NCI-H1436 treated with DMSO at 0.1 percent for 48 hours (cell line): ENCODE measurements at regions not wholly inside any gene's neighbourhood (a gene's known extent, or its start where the extent isn't known, plus 50 kb on each side); places are given as distances from the start of the nearest gene placed in this dataset.
"Not testable (repeated sequence)": the region's sequence is repeated elsewhere in the genome, so short reads cannot be mapped to it uniquely, and the experiment has no call there.

Experiments used
- DNase-seq: peaks from one replicate; lab custom pipeline; 2025; lab: John Stamatoyannopoulos, UW

DNA sequence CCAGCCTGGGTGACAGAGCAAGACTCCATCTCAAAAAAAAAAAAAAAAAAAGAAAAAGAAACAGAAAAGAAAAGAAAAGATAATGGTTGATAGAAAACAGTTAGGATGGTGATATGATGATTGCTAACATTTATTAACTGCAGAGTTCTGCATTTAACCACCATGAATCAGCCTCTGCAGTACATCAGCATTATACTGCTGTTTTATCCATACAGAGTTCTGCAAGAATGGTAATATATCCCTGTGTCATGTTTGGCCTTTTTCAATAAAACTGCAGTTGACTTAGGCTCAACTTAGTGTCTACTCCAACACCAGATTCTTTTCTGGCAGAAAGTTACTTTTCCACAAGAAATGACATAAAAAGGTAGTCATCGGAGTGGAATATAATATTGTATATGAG, 62.6 kb downstream of the DUSP6 start:
- DNase-seq = no peak

DNA sequence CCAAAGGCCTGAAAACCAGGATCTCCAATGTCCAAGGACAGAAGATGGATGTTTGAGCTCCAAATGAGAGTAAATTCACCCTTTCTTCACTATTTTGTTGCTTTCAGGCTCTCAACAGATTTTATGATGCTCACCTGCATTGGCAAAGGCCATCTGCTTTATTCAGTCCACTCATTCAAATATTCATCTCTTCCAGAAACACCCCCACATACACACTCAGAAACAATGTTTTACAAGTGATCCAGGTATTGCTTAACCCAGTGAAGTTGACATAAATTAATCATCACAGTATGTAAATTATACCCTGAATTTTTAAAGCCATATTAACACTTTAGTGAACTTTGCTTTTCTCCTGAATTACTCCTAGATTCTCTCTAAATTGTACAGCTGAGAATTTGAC, 63.3 kb downstream of the DUSP6 start:
- DNase-seq = no peak

DNA sequence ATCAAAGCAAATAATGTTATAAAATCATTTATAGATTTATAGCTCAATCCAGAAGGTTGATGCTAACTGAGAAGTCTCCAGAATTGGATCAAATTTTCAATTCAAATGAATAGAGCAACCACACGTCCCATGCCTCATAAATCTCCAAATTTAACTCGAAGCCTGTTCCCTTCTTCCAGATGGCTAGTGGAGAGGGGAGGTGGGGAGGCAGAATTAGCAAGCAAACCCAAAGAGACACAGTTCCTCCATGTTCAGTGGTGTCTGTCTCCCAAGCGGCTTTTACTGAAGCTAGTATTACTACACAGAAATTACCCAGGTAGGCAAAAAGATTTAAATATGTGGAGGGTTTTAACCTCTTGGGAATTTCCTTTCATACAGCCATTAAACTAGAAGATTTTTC, 65.8 kb downstream of the DUSP6 start:
- DNase-seq = no peak

DNA sequence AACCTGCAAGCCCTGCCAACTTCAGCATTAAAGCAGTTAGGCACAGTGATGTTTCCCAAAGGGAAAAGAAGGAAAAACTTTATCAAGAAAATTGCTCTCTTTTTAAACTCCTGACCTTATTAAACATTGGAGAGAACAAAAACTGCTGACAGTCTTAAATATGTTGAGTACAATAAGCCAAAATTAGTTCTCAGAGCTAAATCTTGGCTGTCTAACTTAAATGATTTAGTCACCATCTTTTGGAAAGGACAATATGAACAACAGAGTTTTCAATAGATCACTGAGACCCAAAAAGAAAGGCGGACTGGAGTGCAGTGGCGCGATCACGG, 70.8 kb downstream of the DUSP6 start:
- no peak for DNase-seq

DNA sequence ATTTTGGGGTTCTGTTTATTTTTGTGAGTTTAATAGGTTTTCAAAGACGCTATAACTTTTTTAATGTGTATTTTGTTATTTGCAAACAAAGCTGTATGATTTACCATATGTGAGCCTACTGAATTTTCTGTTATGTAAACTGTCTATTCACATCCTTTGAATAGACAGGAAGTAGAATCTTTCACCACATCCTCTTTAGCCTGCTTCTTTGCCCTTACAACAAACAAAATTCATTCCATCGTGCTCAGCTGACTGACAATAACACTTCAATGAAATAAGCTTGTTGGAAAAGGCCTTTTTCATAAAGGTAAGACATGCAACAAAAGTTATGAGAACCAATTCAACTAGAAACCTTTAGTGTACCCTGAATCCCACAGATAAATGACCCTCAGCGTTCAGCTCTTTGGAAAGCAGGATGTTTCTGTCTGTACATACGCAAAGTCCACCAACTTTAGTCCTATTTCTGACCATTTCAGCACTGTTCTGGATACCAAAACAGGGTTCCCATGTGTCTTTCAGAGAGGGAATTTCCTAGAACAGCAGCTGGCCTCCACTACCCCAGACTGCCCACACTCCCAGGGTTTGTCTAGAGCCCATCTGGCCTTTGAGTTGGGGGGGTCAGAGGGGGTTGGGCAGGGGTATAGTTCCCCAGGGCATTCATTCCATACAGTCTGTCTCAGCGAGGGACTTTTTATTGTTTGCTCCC, 71.3 kb downstream of the DUSP6 start:
- DNase-seq = no peak

DNA sequence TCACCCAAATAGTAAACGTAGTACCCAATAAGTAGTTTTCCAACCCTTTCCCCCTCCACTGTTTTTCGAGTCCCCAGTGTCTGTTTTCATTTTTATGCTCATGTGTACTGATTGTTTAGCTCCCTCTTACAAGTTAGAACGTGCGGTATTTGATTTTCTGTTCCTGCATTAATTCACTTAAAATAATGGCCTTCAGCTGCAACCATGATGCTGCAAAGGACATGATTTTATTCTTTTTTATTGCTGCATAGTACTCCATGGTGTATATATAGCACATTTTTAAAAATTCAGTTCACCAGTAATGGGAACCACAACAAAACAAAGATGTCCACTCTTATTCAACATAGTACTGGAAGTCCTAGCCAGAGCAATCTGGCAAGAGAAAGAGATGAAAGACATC, 72.8 kb downstream of the DUSP6 start:
- DNase-seq = no peak

DNA sequence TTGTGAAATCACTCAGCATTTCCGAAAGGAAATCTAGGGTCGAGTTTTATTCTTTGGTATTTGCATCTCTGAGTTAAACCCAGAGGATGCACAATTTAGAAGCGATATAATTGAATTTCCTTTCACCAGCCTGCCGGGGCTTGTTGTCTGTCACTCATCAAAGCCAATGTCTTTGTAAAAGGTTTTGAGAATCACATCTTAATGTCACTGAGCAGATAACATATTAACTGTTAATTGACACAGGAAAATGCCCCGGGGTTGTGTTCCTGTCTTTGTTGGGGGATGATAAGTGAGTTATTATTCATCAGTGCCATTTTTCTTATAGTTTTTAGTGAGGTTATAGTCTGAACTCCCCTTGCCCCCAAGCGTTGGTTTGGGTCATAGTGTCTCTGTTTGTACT, 73.4 kb downstream of the DUSP6 start:
- DNase-seq = no peak

DNA sequence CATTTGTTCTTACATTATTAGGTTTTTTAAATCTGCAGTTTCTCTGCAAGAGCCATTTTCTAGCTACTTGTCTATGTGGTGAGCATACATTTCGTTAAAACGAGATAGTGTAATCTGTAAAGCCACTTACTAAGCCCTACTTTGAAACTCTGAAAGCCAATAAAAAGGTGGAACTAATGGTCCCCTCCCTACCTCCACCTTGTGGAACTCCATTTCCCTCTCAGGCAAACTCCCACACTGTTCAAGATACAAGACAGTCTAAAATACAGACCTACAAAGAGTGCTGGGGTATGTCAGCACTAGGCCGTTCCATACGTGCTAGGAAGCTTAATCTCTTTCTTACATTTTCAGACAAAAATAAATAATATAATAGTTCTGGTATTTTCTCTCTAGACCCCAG, 74.1 kb downstream of the DUSP6 start:
- DNase-seq = no peak

DNA sequence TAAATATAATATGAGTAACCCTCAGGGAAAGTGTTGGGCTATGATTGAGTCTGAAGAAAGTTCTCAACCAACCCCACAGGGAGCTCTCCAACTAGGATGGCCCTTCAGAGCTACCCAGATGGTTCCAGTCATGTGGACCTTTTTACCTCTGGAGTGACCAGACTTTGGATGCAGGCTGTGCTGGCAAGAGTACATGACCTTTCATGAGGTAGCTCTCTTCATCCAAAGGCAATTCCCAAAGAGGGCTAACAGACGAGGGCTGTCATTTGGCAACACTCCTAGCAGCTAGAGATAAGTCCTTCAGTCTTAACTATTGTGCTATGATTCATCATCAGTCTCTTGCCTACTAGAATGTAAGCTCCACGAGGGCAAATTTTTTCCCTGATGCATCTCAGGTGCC, 75.4 kb downstream of the DUSP6 start:
- DNase-seq = no peak

DNA sequence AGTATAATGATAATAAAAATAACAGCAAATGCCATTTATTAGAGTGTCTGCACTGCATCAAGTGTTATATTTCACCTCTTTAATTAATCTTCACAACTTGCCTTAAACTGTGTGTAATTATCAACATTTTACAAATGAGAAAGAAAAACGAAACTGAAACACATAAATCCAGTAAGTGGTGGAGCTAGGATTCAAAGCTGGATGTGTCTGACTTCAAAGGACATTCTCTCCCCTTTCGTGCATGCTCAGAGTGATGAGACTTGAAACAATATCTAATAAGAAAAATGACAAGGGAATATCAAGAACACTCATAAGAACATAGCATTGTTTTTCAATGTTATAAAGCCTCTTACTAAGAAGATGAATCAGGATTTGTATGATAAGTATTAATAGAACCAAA, 78.8 kb downstream of the DUSP6 start:
- DNase-seq = no peak

DNA sequence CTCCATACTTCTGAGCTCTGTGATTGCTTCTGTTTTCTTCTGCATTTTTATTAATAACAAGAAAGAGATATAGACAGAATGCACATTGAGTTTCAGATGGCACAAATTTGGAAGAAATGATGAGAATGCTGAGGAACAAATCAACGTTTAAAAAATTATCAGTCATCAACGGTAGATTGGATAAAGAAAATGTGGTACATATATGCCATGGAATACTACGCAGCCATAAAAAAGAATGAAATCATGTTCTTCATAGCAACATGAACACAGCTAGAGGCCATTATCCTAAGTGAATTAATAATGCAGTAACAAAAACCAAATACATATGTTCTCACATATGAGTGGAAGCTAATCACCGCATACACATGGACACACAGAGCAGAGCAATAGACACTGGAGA, 81.8 kb downstream of the DUSP6 start:
- no peak for DNase-seq

DNA sequence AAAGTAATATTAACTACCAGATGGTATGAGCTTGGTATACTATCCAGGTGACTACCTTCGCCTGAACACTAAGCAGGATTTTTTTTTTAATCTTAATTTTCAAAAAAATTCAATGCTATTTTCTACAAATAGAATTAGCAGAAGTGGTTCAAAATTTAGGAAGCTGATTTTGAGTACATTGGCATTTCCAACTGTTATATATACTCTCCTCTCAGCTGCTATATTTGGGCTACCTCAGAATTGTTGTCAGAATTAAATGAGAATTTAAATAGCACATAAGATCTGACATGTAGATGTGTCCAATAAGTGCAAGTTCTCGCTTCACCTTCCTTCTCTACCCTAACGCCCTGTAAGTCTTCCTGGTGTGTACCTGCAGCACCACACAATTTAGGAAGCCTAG, 83.1 kb downstream of the DUSP6 start:
- no peak for DNase-seq

DNA sequence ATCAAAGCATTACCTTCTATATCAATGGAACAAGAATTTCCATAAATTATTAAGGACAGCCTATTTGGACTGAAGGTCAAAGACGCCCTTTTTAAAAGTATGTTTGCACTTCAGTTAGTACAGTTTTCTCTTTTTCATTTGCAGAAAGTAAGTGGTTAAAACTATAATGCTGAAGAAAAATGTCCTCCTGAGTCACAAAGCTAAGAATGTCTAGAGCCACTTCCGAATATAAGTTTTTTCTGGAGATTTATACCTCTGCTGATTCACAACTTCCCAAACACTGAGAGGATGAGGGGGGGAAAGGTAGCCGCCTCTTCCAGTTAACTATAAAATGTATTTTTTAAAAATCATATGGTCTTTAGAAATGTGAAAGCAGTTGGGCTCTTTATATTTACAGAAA, 84.9 kb downstream of the DUSP6 start:
- DNase-seq = no peak

DNA sequence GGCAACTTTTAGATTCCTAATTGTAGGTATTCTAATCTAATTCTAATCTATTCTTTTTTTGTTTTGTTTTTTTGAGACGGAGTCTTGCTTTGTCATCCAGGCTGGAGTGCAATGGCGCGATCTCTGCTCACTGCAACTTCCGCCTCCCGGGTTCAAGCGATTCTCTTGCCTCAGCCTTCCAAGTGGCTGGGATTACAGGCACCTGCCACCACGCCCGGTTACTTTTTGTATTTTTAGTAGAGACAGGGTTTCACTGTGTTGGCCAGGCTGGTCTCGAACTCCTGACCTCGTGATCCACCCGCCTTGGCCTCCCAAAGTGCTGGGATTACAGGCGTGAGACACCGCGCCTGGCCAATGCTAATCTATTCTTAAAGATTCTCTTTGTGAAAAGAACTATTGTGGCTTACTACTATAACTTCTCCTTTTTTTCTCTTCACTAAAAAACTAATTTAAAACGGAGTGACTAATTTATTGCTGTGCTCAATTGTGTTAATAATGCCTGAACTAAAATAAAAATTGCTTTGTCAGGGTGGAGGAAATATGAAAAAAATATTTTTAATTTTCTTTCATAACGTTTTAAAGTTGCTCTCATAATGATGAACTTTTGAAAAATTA, 85.6 kb downstream of the DUSP6 start:
- DNase-seq = not testable (repeated sequence)

DNA sequence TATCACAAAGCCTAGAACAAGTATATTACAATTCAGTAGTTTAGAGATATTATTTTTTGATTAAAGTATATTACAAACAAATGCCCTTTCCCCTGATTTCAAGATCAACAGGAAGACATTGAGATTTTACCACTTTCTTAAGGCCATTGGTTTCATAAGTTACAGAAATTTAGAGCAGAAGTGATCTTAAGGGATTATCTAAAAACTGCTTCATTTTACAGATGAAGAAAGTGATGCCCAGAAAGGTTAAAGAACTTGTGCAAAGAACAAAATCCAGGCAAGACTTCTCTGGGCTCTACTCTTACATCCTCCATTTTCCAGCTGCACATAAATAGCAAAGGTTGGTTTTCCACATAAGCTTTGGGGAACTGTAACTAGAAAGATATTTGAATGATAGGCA, 87.5 kb downstream of the DUSP6 start:
- no peak for DNase-seq

DNA sequence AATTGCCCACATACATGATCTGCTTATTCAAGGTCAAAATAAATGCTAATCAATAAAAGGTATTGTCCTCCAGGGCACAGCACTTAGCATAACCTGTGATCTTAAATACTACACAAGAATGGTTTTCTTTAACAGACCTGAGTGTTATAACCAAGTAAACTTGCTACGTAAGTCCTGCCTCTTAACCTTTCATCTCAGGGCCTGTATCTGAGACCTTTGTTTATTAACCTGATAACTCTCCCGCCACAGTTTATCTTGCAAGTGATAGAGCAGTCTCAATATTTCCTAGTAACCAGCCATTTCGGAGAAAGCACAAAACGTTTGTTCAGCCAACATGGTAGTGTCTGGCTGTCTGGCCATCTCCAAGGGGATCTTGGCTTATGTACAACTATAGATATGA, 88.4 kb downstream of the DUSP6 start:
- no peak for DNase-seq

DNA sequence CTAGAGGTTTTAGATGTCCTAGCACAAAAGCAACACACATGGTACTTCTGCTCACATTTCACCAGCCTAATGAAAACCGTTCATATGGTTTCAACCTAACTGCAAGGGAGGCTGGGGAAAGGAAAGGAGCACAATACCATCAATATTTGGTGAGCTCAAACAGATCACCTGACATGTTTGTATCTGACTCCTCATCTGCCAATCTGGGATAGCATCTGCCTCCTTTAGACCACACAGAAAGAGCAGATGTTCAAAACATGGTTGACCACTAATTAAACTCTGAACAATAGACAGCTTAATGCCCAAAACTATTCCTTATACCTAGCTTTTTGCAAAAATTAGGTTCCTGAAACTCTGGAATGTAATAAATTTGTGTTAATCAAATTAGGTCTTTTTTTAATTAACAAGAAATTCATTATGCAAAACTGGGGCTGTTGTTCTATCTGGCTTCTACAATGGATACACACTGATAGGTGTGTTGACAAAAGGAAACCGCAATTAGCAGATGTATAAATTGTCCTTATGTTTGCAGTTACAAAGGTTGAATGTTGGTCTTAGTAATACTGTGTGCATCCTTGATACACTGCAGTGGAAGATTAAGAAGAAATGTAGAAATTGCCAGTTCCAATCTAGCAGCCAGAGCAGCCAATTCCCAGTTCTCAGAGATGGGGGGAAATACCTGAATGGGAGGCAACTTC, 89.3 kb downstream of the DUSP6 start:
- no peak for DNase-seq

DNA sequence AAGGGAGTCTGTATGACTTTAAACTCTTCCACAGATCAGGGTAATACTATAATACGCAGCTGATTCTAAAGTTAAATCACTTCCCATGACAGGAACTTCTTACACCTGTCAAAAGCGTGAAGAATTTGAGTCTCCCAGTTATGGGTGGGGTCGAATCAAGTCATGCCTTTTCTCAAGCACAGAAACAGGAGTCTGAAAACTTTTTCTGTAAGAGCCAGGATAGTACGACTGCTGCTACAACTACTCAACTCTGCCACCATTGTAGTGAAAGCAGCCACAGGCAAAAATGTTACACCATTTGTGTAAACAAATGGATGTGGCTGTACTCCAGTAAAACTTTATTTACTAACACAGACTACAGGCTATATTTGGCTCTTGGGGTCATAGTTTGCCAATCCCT, 90.3 kb downstream of the DUSP6 start:
- DNase-seq = no peak

DNA sequence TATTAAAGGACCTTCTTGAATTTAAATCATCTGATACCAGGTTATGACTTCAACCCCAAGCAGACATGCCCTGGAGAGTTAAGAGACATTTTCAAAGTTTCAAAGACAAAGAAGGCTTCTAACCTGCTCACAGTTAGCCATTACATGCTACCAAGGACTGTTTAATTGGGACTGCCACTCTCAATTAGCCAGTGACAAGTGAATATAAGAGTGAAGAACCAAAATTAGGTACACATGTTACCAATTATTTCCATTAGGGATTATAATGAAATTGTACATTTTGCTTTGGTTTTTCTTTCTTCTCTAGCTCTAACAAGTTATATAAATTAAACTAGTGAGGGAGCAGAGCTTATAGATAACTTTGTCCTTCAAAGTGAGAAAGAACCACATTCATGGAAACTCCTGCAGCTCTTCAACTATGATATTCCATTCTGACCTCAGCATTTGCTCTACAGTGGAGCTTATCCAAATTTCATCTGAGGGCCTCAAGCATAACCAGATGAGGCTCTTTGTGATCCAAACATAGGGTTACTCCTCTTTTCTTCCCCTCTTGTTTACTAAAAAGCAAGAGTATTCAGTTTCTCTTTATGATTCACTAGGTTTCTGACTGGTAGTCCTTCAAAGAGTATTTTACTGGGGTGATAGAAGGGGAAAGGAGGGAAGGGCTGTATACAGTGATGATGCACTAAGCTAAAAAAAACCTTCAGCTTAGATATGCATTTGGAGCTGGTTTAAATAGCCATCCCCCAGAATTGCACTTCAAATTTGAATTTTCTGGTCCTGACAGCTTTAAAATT, 91.3 kb downstream of the DUSP6 start:
- no peak for DNase-seq

DNA sequence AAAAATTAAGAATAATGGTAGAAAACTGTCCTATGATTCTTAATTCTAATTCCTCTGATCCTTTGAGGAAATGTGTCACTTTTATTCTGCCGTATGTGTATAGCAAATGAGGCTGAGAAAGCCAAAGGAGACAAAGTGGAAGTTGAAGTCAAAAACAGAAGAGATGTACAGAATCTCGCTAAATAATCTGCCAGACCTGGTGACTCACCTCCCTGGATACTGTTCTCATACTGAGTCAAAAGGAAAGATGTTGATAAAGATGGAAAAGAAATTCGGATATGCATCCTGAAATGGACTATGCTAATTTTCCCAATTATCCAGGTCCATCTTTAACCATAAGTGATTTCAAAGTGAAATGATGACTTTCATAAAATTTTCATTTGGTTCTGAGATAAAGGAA, 92.5 kb downstream of the DUSP6 start:
- DNase-seq = no peak

DNA sequence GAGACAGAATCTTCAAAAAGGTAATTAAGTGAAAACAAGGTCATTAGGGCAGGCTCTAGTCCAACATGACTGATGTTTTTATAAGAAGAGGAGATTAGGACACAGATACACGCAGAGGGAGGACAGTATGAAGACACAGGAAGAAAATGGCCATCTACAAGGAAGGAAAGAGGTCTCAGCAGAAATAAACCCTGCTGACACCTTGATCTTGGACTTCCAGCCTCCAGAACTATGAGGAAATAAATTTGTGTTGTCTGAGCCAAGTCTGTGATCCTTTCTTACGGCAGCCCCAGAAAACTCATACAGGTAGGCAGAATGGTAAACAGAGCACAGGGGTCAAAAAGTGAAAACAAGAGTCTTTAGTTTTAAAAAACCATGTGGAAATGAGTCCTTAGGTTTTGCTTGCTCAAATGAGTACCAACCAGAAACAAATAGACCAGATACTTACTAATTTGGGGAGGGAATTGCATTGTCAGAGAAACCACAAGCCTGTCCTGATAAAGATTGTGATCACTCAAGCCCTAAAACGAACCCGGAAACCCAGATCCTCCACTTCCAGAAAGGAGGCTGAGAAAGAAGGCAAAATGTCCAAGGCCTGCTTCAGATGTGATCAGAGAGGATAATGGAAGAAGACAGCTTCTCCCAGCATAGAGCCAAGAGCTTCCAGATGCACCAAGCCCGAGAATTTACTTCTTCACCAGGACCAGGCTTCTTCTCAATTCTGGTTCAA, 93.9 kb downstream of the DUSP6 start:
- DNase-seq = no peak

DNA sequence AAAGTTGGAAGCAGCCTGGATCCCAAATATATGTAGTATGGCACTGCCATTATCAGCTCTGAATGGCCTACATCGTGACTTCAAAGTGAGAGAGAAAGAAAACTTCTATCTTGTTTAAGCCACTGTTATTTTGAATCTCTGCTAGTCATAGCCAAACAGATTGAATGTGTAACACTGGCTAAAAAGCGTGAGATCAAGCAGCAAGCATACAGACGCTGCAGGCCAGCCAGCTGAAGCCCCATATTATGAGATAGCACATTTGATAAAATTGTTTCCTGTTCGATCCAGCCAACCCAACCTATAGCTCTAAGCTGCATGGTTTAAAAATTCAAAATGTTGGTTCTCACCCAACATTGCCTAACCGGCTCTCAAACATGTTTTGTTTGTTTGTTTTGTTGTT, 95.0 kb downstream of the DUSP6 start:
- DNase-seq = no peak
